ENCODE measurements at regions not wholly inside any gene's neighbourhood (a gene's known extent, or its start where the extent isn't known, plus 50 kb on each side); places are given as distances from the start of the nearest gene placed in this dataset.

DNA sequence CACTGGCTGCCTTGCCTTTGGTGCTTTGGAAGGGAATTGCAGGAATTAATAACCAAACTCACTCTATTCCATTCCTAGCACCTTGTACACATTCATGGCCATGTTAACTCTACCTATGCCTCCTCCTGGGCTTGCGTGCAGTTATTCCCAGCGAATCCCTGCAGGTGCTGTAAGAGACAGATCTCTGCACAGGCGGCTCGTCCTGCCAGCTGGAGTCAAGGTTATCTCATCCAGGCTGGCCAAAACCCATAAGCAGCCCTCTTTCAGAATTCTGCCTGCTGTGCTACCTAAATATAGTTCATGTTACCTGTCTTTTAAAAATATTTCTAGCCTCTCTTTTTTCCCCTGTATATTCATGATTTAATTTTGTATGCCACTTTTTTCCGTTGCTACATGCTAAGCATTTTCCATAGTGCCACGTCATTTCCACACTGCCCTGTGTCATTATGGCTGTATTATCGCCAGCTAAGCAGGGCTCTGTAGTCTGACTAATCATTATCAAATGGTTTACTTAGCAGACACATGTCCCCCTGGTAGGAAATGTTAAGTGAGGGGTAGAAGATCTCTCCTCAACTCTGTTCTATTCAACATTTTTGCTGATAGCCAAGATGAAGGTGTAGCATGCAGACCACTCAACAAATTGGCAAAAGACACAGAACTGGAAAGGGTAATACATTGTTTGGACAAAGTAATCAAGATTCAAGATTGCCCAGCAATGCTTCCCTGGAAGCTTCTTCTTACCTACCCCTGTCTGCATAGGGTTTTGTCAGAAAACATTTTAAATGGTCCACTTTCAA, 79.7 kb upstream of the TAF1B start:
- in situ Hi-C loops (cut with HindIII; ENCODE audit: low sequenced_read_pairs): no loop called here
- DNase-seq (ENCODE audit: low read depth, low spot score): no peak
- no peak overlapping the region for H3K4me3 ChIP-seq (ENCODE audit: low read depth, low read length)

DNA sequence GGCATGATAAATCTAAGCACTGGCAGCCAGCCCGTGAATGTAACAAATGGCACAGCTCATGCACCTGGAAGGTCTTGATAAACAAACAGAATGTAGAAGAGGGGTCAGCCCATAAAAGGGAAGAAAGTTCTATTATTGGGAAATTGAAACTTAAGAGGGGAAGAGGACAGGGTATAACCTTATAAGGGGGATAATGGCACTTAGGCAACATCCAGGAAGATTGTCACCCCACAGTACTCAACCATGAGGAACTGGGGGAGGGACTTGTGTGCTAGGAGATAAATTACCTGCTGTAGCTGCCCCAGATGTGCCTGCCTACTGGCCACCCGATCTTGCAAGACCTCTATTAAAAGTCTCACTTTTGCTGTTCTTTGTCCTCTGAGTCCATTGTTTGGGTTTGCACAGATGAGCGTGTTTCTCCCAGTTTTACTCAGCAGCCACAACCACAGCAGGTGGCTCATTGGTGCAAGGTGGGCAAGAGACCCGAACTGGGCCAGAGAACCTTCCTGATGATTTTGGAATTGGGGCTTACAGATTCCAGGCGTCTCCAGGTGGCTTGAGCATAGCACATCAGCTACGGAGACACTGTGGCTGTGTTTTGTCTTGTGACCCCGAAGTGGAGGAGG, 79.0 kb upstream of the TAF1B start:
- DNase-seq (ENCODE audit: low read depth, low spot score): no peak
- in situ Hi-C loops (cut with HindIII; ENCODE audit: low sequenced_read_pairs): no loop called here
- H3K4me3 ChIP-seq (ENCODE audit: low read depth, low read length): no peak overlapping the region
- TF ChIP-seq, protein P1, sequence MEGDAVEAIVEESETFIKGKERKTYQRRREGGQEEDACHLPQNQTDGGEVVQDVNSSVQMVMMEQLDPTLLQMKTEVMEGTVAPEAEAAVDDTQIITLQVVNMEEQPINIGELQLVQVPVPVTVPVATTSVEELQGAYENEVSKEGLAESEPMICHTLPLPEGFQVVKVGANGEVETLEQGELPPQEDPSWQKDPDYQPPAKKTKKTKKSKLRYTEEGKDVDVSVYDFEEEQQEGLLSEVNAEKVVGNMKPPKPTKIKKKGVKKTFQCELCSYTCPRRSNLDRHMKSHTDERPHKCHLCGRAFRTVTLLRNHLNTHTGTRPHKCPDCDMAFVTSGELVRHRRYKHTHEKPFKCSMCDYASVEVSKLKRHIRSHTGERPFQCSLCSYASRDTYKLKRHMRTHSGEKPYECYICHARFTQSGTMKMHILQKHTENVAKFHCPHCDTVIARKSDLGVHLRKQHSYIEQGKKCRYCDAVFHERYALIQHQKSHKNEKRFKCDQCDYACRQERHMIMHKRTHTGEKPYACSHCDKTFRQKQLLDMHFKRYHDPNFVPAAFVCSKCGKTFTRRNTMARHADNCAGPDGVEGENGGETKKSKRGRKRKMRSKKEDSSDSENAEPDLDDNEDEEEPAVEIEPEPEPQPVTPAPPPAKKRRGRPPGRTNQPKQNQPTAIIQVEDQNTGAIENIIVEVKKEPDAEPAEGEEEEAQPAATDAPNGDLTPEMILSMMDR (IDR thresholded peaks at IDR 0.05; ENCODE audit: low read depth, low read length): no peak

More for the DNA sequence above, 79.7 kb upstream of the TAF1B start:
- TF ChIP-seq, protein P1 (IDR thresholded peaks at IDR 0.05; ENCODE audit: low read depth, low read length): no peak

- in situ Hi-C loops (cut with HindIII; ENCODE audit: low sequenced_read_pairs): no loop called here
- DNase-seq (ENCODE audit: low read depth, low spot score): no peak
- H3K4me3 ChIP-seq (ENCODE audit: low read depth, low read length): no peak overlapping the region
- TF ChIP-seq, protein P1 (IDR thresholded peaks at IDR 0.05; ENCODE audit: low read depth, low read length): peak; percentile 5
Measured at GRCh38 chr2:9765611-9766531, 77.4 kb upstream of the TAF1B start.

GRCh38 chr2:9767656-9768281, 75.5 kb upstream of the TAF1B start:
- TF ChIP-seq, protein P1 (IDR thresholded peaks at IDR 0.05; ENCODE audit: low read depth, low read length): no peak
- in situ Hi-C loops (cut with HindIII; ENCODE audit: low sequenced_read_pairs): no loop called here
- no peak for DNase-seq (ENCODE audit: low read depth, low spot score)
- no peak overlapping the region for H3K4me3 ChIP-seq (ENCODE audit: low read depth, low read length)

DNA sequence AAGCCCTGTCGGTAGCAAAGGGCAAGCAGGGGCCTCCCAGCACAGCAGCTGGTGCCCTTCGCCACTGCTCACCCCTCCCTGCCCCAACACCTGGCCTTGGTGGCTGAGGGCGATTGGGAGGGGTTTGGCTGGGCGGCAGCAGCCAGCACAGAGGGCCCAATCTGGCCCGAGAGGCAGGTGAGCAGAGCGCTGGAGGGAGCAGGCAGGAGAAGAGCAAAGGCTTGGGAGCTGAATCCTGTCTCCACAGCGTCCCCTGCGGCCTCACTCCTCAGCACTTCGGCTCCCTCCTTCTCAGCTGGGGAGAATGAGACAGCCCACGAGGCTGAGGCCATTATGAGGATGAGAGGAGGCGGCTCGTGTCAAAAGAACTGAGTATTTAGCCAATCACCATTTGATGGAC, 74.9 kb upstream of the TAF1B start:
- TF ChIP-seq, protein P1 (IDR thresholded peaks at IDR 0.05; ENCODE audit: low read depth, low read length): peak; percentile 44
- H3K4me3 ChIP-seq (ENCODE audit: low read depth, low read length): no peak overlapping the region
- no peak for DNase-seq (ENCODE audit: low read depth, low spot score)
- in situ Hi-C loops (cut with HindIII; ENCODE audit: low sequenced_read_pairs): no loop called here

All from astrocyte of the spinal cord (primary cell).